NCI-H1694 (cell line): ENCODE measurements at regions not wholly inside any gene's neighbourhood (a gene's known extent, or its start where the extent isn't known, plus 50 kb on each side); places are given as distances from the start of the nearest gene placed in this dataset.

Experiments used
- DNase-seq: peaks from one replicate; lab custom pipeline; 2025; lab: John Stamatoyannopoulos, UW

GRCh38 chr13:54165581-54166215 lies 1137.1 kb downstream of the OLFM4 start:
- DNase-seq = no peak

GRCh38 chr13:54173996-54174395 lies 1145.4 kb downstream of the OLFM4 start:
- DNase-seq = no peak

- no peak for DNase-seq
These were observed 1146.9 kb downstream of the OLFM4 start for GRCh38 chr13:54175466-54175865.

GRCh38 chr13:54177466-54177865 lies 1148.9 kb downstream of the OLFM4 start:
- no peak for DNase-seq

- DNase-seq = no peak
These were observed 1154.6 kb downstream of the OLFM4 start for GRCh38 chr13:54183166-54183565.

- DNase-seq = no peak
These were observed 1155.1 kb downstream of the OLFM4 start for GRCh38 chr13:54183728-54184127.

GRCh38 chr13:54184576-54184975 lies 1156.0 kb downstream of the OLFM4 start:
- DNase-seq = no peak

- DNase-seq = no peak
These were observed 1156.5 kb downstream of the OLFM4 start for GRCh38 chr13:54185101-54185500.

- DNase-seq = peak; percentile 12
These were observed 1157.2 kb downstream of the OLFM4 start for GRCh38 chr13:54185785-54186184.

- DNase-seq = no peak
These were observed 1158.8 kb downstream of the OLFM4 start for GRCh38 chr13:54187461-54187860.

GRCh38 chr13:54194233-54195024 lies 1165.8 kb downstream of the OLFM4 start:
- no peak for DNase-seq

- no peak for DNase-seq
These were observed 1168.1 kb downstream of the OLFM4 start for GRCh38 chr13:54196684-54197083.

GRCh38 chr13:54198911-54199310 lies 1170.3 kb downstream of the OLFM4 start:
- no peak for DNase-seq

- no peak for DNase-seq
These were observed 1178.0 kb downstream of the OLFM4 start for GRCh38 chr13:54206626-54207025.

GRCh38 chr13:54210397-54211049 lies 1181.9 kb downstream of the OLFM4 start:
- no peak for DNase-seq

- DNase-seq = no peak
These were observed 1187.6 kb downstream of the OLFM4 start for GRCh38 chr13:54216221-54216620.

GRCh38 chr13:54226876-54227275 lies 1198.3 kb downstream of the OLFM4 start:
- no peak for DNase-seq

- DNase-seq = no peak
These were observed 1204.1 kb downstream of the OLFM4 start for GRCh38 chr13:54232700-54233099.

GRCh38 chr13:54234607-54235006 lies 1206.0 kb downstream of the OLFM4 start:
- no peak for DNase-seq

GRCh38 chr13:54241719-54242118 lies 1213.1 kb downstream of the OLFM4 start:
- peak; percentile 52 for DNase-seq

- DNase-seq = no peak
These were observed 1219.7 kb downstream of the OLFM4 start for GRCh38 chr13:54248306-54248705.

- DNase-seq = no peak
These were observed 1233.2 kb downstream of the OLFM4 start for GRCh38 chr13:54261856-54262255.

- DNase-seq = no peak
These were observed 1235.3 kb downstream of the OLFM4 start for GRCh38 chr13:54263868-54264267.
